ENCODE measurements at regions not wholly inside any gene's neighbourhood (a gene's known extent, or its start where the extent isn't known, plus 50 kb on each side); places are given as distances from the start of the nearest gene placed in this dataset.

GRCh38 chrX:39133971-39134370 lies 332.7 kb downstream of the MID1IP1 start:
- no peaks in the 10 kb centered on the region for H3K4me1 Mint-ChIP-seq (ENCODE audit: low read depth, unreplicated experiment)
- H3K4me1 ChIP-seq, result no peaks in the 10 kb centered on the region
- H3K27me3 Mint-ChIP-seq (ENCODE audit: insufficient read depth, unreplicated experiment), result no peaks in the 10 kb centered on the region
- no peak overlapping the region for H3K4me3 Mint-ChIP-seq (ENCODE audit: unreplicated experiment)
- intact Hi-C loops (cut with micrococcal nuclease; ENCODE audit: unreplicated experiment), result no loop called here
- no peak overlapping the region for H3K27ac Mint-ChIP-seq (ENCODE audit: unreplicated experiment)
- peak in 1 of 2 experiments; percentile 37 for TF ChIP-seq CTCF (IDR thresholded peaks at IDR 0.05; ENCODE audit: insufficient read depth in 1 of 2, low read depth in 1 of 2, low read length in 1 of 2, severe bottlenecking in 1 of 2, unreplicated experiment in 1 of 2)
- no peaks in the 10 kb centered on the region for H3K9me3 Mint-ChIP-seq (ENCODE audit: unreplicated experiment)
- DNase-seq, result peak; percentile 32 to 35
- H3K4me3 ChIP-seq (ENCODE audit: low read depth, low read length), result no peak overlapping the region
- no TSS peak for BruUV-seq (replicated peaks)
- ChIA-PET POLR2A (no interaction called here), CTCF (no interaction called here)
- no peaks in the 10 kb centered on the region for H3K36me3 ChIP-seq (ENCODE audit: control insufficient read depth, insufficient read depth, low read length)
- H3K9me3 ChIP-seq, result no peaks in the 10 kb centered on the region
- H3K27me3 ChIP-seq (replicated peaks; ENCODE audit: control insufficient read depth, insufficient read depth, low read length), result no peaks in the 10 kb centered on the region
- H3K36me3 Mint-ChIP-seq (ENCODE audit: insufficient read depth, unreplicated experiment), result no peaks in the 10 kb centered on the region

- Mint-ChIP-seq H3K27me3 (ENCODE audit: insufficient read depth, unreplicated experiment) (no peaks in the 10 kb centered on the region), H3K4me3 (ENCODE audit: unreplicated experiment) (no peak overlapping the region), H3K27ac (ENCODE audit: unreplicated experiment) (no peak overlapping the region), H3K9me3 (ENCODE audit: unreplicated experiment) (no peaks in the 10 kb centered on the region), H3K36me3 (ENCODE audit: insufficient read depth, unreplicated experiment) (no peaks in the 10 kb centered on the region), H3K4me1 (ENCODE audit: low read depth, unreplicated experiment) (no peaks in the 10 kb centered on the region)
- POLR2A ChIA-PET, result no interaction called here
- DNase-seq, result no peak
- Histone ChIP-seq H3K9me3 (no peaks in the 10 kb centered on the region), H3K27me3 (replicated peaks; ENCODE audit: control insufficient read depth, insufficient read depth, low read length) (no peaks in the 10 kb centered on the region), H3K4me1 (no peaks in the 10 kb centered on the region), H3K36me3 (ENCODE audit: control insufficient read depth, insufficient read depth, low read length) (no peaks in the 10 kb centered on the region), H3K4me3 (ENCODE audit: low read depth, low read length) (no peak overlapping the region)
- BruUV-seq (replicated peaks), result no TSS peak
- intact Hi-C loops (cut with micrococcal nuclease; ENCODE audit: unreplicated experiment), result no loop called here
- TF ChIP-seq CTCF (IDR thresholded peaks at IDR 0.05; ENCODE audit: insufficient read depth in 1 of 2, low read depth in 1 of 2, low read length in 1 of 2, severe bottlenecking in 1 of 2, unreplicated experiment in 1 of 2), result no peak
- CTCF ChIA-PET, result no interaction called here
Observed at GRCh38 chrX:39137363-39137954, 336.2 kb downstream of the MID1IP1 start.

- no peak overlapping the region for H3K4me3 Mint-ChIP-seq (ENCODE audit: unreplicated experiment)
- POLR2A ChIA-PET, result no interaction called here
- no peak overlapping the region for H3K27ac Mint-ChIP-seq (ENCODE audit: unreplicated experiment)
- Histone ChIP-seq H3K9me3 (no peaks in the 10 kb centered on the region), H3K4me3 (ENCODE audit: low read depth, low read length) (no peak overlapping the region), H3K36me3 (ENCODE audit: control insufficient read depth, insufficient read depth, low read length) (no peaks in the 10 kb centered on the region), H3K27me3 (replicated peaks; ENCODE audit: control insufficient read depth, insufficient read depth, low read length) (no peaks in the 10 kb centered on the region), H3K4me1 (no peaks in the 10 kb centered on the region)
- no peaks in the 10 kb centered on the region for H3K36me3 Mint-ChIP-seq (ENCODE audit: insufficient read depth, unreplicated experiment)
- H3K27me3 Mint-ChIP-seq (ENCODE audit: insufficient read depth, unreplicated experiment), result no peaks in the 10 kb centered on the region
- intact Hi-C loops (cut with micrococcal nuclease; ENCODE audit: unreplicated experiment), result no loop called here
- no peak for DNase-seq
- BruUV-seq (replicated peaks), result no TSS peak
- TF ChIP-seq CTCF (IDR thresholded peaks at IDR 0.05; ENCODE audit: insufficient read depth in 1 of 2, low read depth in 1 of 2, low read length in 1 of 2, severe bottlenecking in 1 of 2, unreplicated experiment in 1 of 2), result no peak
- H3K4me1 Mint-ChIP-seq (ENCODE audit: low read depth, unreplicated experiment), result no peaks in the 10 kb centered on the region
- no peaks in the 10 kb centered on the region for H3K9me3 Mint-ChIP-seq (ENCODE audit: unreplicated experiment)
- CTCF ChIA-PET, result no interaction called here
Observed at GRCh38 chrX:39140581-39140980, 339.3 kb downstream of the MID1IP1 start.

Data from Caco-2 (cell line).